ENCODE measurements at regions not wholly inside any gene's neighbourhood (a gene's known extent, or its start where the extent isn't known, plus 50 kb on each side); places are given as distances from the start of the nearest gene placed in this dataset.

- TF ChIP-seq MNT (conservative IDR thresholded peaks at IDR 0.05) (no peak), ZBTB12 (CRISPR knock-in tag; IDR thresholded peaks at IDR 0.05) (no peak), PHB2 (IDR thresholded peaks at IDR 0.05; ENCODE audit: low read depth) (no peak), BCL6 (CRISPR knock-in tag; IDR thresholded peaks at IDR 0.05) (no peak)
Observed at GRCh38 chr16:82313754-82314153, 143.7 kb upstream of the MPHOSPH6 start (continued).

GRCh38 chr16:82311528-82311927, 141.5 kb upstream of the MPHOSPH6 start:
- H3K4me3 ChIP-seq = no peak overlapping the region
- H3K4me2 ChIP-seq (ENCODE audit: insufficient read depth, low read length) = no peak overlapping the region
- FAIRE-seq (no peak), ATAC-seq (no peak), DNase-seq (ENCODE audit: extremely low read depth in 1 of 4, low spot score in 3 of 4) (no peak)
- no peaks in the 10 kb centered on the region for H4K20me1 ChIP-seq (replicated peaks; ENCODE audit: control insufficient read depth, insufficient read depth, low read length)
- H2AFZ ChIP-seq (ENCODE audit: low read depth, low read length) = no peak overlapping the region
- no TSS peak for BruUV-seq (replicated peaks)
- TF ChIP-seq ESRRA (IDR thresholded peaks at IDR 0.05; ENCODE audit: borderline replicate concordance, low read depth) = no peak
- no peak for TF ChIP-seq ZKSCAN8 (CRISPR knock-in tag; IDR thresholded peaks at IDR 0.05)
- no peak for TF ChIP-seq KDM5B (IDR thresholded peaks at IDR 0.05; ENCODE audit: insufficient replicate concordance, low read depth, low read length)
- TF ChIP-seq VEZF1 (CRISPR knock-in tag; IDR thresholded peaks at IDR 0.05) = no peak
- no peak for TF ChIP-seq ZNF695 (CRISPR knock-in tag; IDR thresholded peaks at IDR 0.05)
- TF ChIP-seq SMARCE1 (IDR thresholded peaks at IDR 0.05) = no peak
- TF ChIP-seq TAF7 (tag; IDR thresholded peaks at IDR 0.05) = no peak
- H3K79me2 ChIP-seq (ENCODE audit: control insufficient read depth, insufficient read depth, low read length) = no peaks in the 10 kb centered on the region
- H3K27me3 ChIP-seq (ENCODE audit: control insufficient read depth in 2 of 2, insufficient read depth in 2 of 2, low read length in 2 of 2) = no peaks in the 10 kb centered on the region
- no peaks in the 10 kb centered on the region for H3K9me1 ChIP-seq (ENCODE audit: control insufficient read depth, insufficient read depth, low read length)
- H3K36me3 ChIP-seq (ENCODE audit: control insufficient read depth, insufficient read depth, low read length) = no peaks in the 10 kb centered on the region
- ChIA-PET POLR2A (no interaction called here), CTCF (ENCODE audit: low intra/inter-chr PET ratio) (no interaction called here)
- intact Hi-C loops (cut with micrococcal nuclease) = no loop called here
- H3K9ac ChIP-seq (ENCODE audit: insufficient read depth in 1 of 2, low read depth in 2 of 2, low read length in 2 of 2) = no peak overlapping the region
- no peak overlapping the region for H3K27ac ChIP-seq (ENCODE audit: extremely low read depth, low read depth, low read length)
- no peaks in the 10 kb centered on the region for H3K4me1 ChIP-seq (replicated peaks in 1 of 2; ENCODE audit: control insufficient read depth in 2 of 2, insufficient read depth in 2 of 2, low read length in 2 of 2)
- H3K9me3 ChIP-seq (replicated peaks; ENCODE audit: control insufficient read depth, insufficient read depth, low read depth, low read length) = no peaks in the 10 kb centered on the region
- 0% methylated on average over 5 of the region's 5 CpGs for WGBS (ENCODE audit: insufficient coverage, low coverage, missing lambda C conversion rate)
- in situ Hi-C loops (cut with MboI) = no loop called here

All from K562 (cell line).